CD4-positive, CD25-positive, alpha-beta regulatory T cell (primary cell): ENCODE measurements at regions not wholly inside any gene's neighbourhood (a gene's known extent, or its start where the extent isn't known, plus 50 kb on each side); places are given as distances from the start of the nearest gene placed in this dataset.

ENCODE experiments used
- ATAC-seq, 2 donors: fragments of 150-1000 bp; cut with Tn5 transposase; one replicate each; pipeline ENCODE4 v1.10.0; 2021; ENCODE audit warnings: low read depth in 2 of 2, moderate number of reproducible peaks in 2 of 2, moderate library complexity in 1 of 2
- DNase-seq, 3 donors: peaks; one replicate each; pipeline versions ENCODE4 v3.0.0 to v3.0.0-alpha.2; 2012 to 2022; ENCODE audit warnings: mixed read lengths in 1 of 3
- H3K27ac ChIP-seq: one replicate; pipeline ENCODE4 v1.7.0; 2013; ENCODE audit warnings: mild to moderate bottlenecking, low read length; ENCODE audit not compliant: insufficient read depth, poor library complexity, severe bottlenecking
- H3K27me3 ChIP-seq: one replicate; pipeline ENCODE4 v1.7.0; 2013; ENCODE audit warnings: low read length; ENCODE audit not compliant: control insufficient read depth, insufficient read depth
- H3K36me3 ChIP-seq: one replicate; pipeline ENCODE4 v1.7.0; 2013; ENCODE audit warnings: mild to moderate bottlenecking, low read length, moderate library complexity; ENCODE audit not compliant: control insufficient read depth, insufficient read depth
- H3K4me1 ChIP-seq: 2 replicates; pipeline ENCODE4 v1.7.0; 2013; ENCODE audit warnings: mild to moderate bottlenecking, low read length; ENCODE audit not compliant: insufficient read depth, control insufficient read depth, poor library complexity, severe bottlenecking
- H3K4me3 ChIP-seq: one replicate; pipeline ENCODE4 v1.7.0; 2013; ENCODE audit warnings: low read depth, mild to moderate bottlenecking, low read length, moderate library complexity
- H3K9me3 ChIP-seq, 2 experiments: 1 replicate in 1 of 2; 2 replicates in 1 of 2; pipeline ENCODE4 v1.7.0; 2013; ENCODE audit warnings: low read length in 2 of 2, mild to moderate bottlenecking in 1 of 2, moderate library complexity in 1 of 2; ENCODE audit not compliant: control insufficient read depth in 2 of 2
- H3K27ac Mint-ChIP-seq, 3 donors: one replicate each; pipeline ENCODE4 v1.8.0; 2020 to 2022; ENCODE audit warnings: mild to moderate bottlenecking in 3 of 3, mixed read lengths in 3 of 3, moderate library complexity in 2 of 3
- H3K27me3 Mint-ChIP-seq: one replicate; pipeline ENCODE4 v1.8.0; 2022; ENCODE audit warnings: mild to moderate bottlenecking, mixed read lengths
- H3K36me3 Mint-ChIP-seq: one replicate; pipeline ENCODE4 v1.8.0; 2020; ENCODE audit warnings: mixed read lengths
- H3K4me1 Mint-ChIP-seq, 4 donors: one replicate each; pipeline ENCODE4 v1.8.0; 2020 to 2022; ENCODE audit warnings: mixed read lengths in 4 of 4, mild to moderate bottlenecking in 1 of 4
- H3K4me3 Mint-ChIP-seq, 4 donors: one replicate each; pipeline ENCODE4 v1.8.0; 2020 to 2022; ENCODE audit warnings: mild to moderate bottlenecking in 4 of 4, mixed read lengths in 4 of 4, moderate library complexity in 3 of 4
- H3K9me3 Mint-ChIP-seq, 7 donors: one replicate each; pipeline ENCODE4 v1.8.0; 2020 to 2022; ENCODE audit warnings: mixed read lengths in 7 of 7, mild to moderate bottlenecking in 3 of 7, moderate library complexity in 2 of 7

GRCh38 chr15:62976301-62976881 lies 66.2 kb upstream of the TPM1 start:
- ATAC-seq (no peak), DNase-seq (no peak)
- Histone ChIP-seq H3K27me3 (peaks cover 9% of the 10 kb centered on the region), H3K4me1 (no peaks in the 10 kb centered on the region), H3K9me3 (peaks cover 0 to 1% of the 10 kb centered on the region in 2 experiments), H3K36me3 (no peaks in the 10 kb centered on the region), H3K27ac (no peak overlapping the region), H3K4me3 (no peak overlapping the region)
- Mint-ChIP-seq H3K4me1 (no peaks in the 10 kb centered on the region), H3K36me3 (no peaks in the 10 kb centered on the region), H3K9me3 (peaks cover 0 to 1% (median 0%) of the 10 kb centered on the region in 7 donors), H3K4me3 (no peak overlapping the region), H3K27ac (no peak overlapping the region), H3K27me3 (peaks cover 8% of the 10 kb centered on the region)

- Histone ChIP-seq H3K36me3 (no peaks in the 10 kb centered on the region), H3K9me3 (peaks cover 0 to 1% of the 10 kb centered on the region in 2 experiments), H3K4me3 (no peak overlapping the region), H3K27me3 (peaks cover 4% of the 10 kb centered on the region), H3K4me1 (no peaks in the 10 kb centered on the region), H3K27ac (no peak overlapping the region)
- H3K4me3 Mint-ChIP-seq, result no peak overlapping the region
- H3K27me3 Mint-ChIP-seq, result peaks cover 2% of the 10 kb centered on the region
- ATAC-seq (no peak), DNase-seq (no peak)
- H3K9me3 Mint-ChIP-seq, result no peaks in the 10 kb centered on the region
- H3K4me1 Mint-ChIP-seq, result no peaks in the 10 kb centered on the region
- H3K36me3 Mint-ChIP-seq, result no peaks in the 10 kb centered on the region
- H3K27ac Mint-ChIP-seq, result no peak overlapping the region
Observed at GRCh38 chr15:62977952-62978811, 64.4 kb upstream of the TPM1 start.

GRCh38 chr15:62979252-62979651 lies 63.3 kb upstream of the TPM1 start:
- H3K4me1 ChIP-seq, result no peaks in the 10 kb centered on the region
- H3K4me1 Mint-ChIP-seq, result no peaks in the 10 kb centered on the region
- H3K36me3 Mint-ChIP-seq, result no peaks in the 10 kb centered on the region
- no peaks in the 10 kb centered on the region for H3K27me3 Mint-ChIP-seq
- no peaks in the 10 kb centered on the region for H3K9me3 Mint-ChIP-seq
- no peak overlapping the region for H3K4me3 ChIP-seq
- no peak for ATAC-seq
- no peaks in the 10 kb centered on the region for H3K36me3 ChIP-seq
- no peak for DNase-seq
- peaks cover 0 to 1% of the 10 kb centered on the region in 2 experiments for H3K9me3 ChIP-seq
- H3K27ac ChIP-seq, result no peak overlapping the region
- H3K4me3 Mint-ChIP-seq, result no peak overlapping the region
- peaks cover 5% of the 10 kb centered on the region for H3K27me3 ChIP-seq
- no peak overlapping the region for H3K27ac Mint-ChIP-seq

GRCh38 chr15:62981071-62981470 lies 61.5 kb upstream of the TPM1 start:
- H3K36me3 Mint-ChIP-seq, result no peaks in the 10 kb centered on the region
- peaks cover 7% of the 10 kb centered on the region for H3K27me3 Mint-ChIP-seq
- H3K9me3 Mint-ChIP-seq, result no peaks in the 10 kb centered on the region
- no peak overlapping the region for H3K27ac Mint-ChIP-seq
- no peaks in the 10 kb centered on the region for H3K4me1 Mint-ChIP-seq
- Histone ChIP-seq H3K27me3 (peaks cover 5% of the 10 kb centered on the region), H3K4me3 (no peak overlapping the region), H3K36me3 (no peaks in the 10 kb centered on the region), H3K4me1 (no peaks in the 10 kb centered on the region), H3K27ac (no peak overlapping the region), H3K9me3 (peaks cover 0 to 1% of the 10 kb centered on the region in 2 experiments)
- no peak overlapping the region for H3K4me3 Mint-ChIP-seq
- DNase-seq (no peak), ATAC-seq (no peak)

- peaks cover 5% of the 10 kb centered on the region for H3K27me3 ChIP-seq
- H3K36me3 ChIP-seq, result no peaks in the 10 kb centered on the region
- Mint-ChIP-seq H3K36me3 (no peaks in the 10 kb centered on the region), H3K9me3 (no peaks in the 10 kb centered on the region), H3K4me3 (no peak overlapping the region), H3K27ac (no peak overlapping the region), H3K4me1 (no peaks in the 10 kb centered on the region), H3K27me3 (peaks cover 8% of the 10 kb centered on the region)
- peaks cover 0 to 1% of the 10 kb centered on the region in 2 experiments for H3K9me3 ChIP-seq
- H3K27ac ChIP-seq, result no peak overlapping the region
- ATAC-seq (no peak), DNase-seq (no peak)
- H3K4me3 ChIP-seq, result no peak overlapping the region
- H3K4me1 ChIP-seq, result no peaks in the 10 kb centered on the region
Observed at GRCh38 chr15:62983956-62984355, 58.6 kb upstream of the TPM1 start.

GRCh38 chr15:62985768-62986167 lies 56.8 kb upstream of the TPM1 start:
- H3K27ac Mint-ChIP-seq, result no peak overlapping the region

GRCh38 chr15:62986948-62987347 lies 55.6 kb upstream of the TPM1 start:
- Histone ChIP-seq H3K4me3 (no peak overlapping the region), H3K36me3 (no peaks in the 10 kb centered on the region), H3K27me3 (peaks cover 3% of the 10 kb centered on the region), H3K4me1 (no peaks in the 10 kb centered on the region), H3K9me3 (no peaks in the 10 kb centered on the region), H3K27ac (no peak overlapping the region)
- Mint-ChIP-seq H3K36me3 (no peaks in the 10 kb centered on the region), H3K4me3 (no peak overlapping the region), H3K27ac (no peak overlapping the region), H3K27me3 (peaks cover 18% of the 10 kb centered on the region), H3K9me3 (peaks cover 0 to 1% (median 0%) of the 10 kb centered on the region in 7 donors), H3K4me1 (no peaks in the 10 kb centered on the region)
- no peak for ATAC-seq
- DNase-seq, result no peak

More at GRCh38 chr15:62985768-62986167, 56.8 kb upstream of the TPM1 start:
- no peaks in the 10 kb centered on the region for H3K4me1 Mint-ChIP-seq
- H3K36me3 ChIP-seq, result no peaks in the 10 kb centered on the region
- peaks cover 0 to under 1% of the 10 kb centered on the region in 2 experiments for H3K9me3 ChIP-seq
- ATAC-seq, result no peak
- no peak overlapping the region for H3K4me3 ChIP-seq
- DNase-seq, result no peak
- no peaks in the 10 kb centered on the region for H3K4me1 ChIP-seq
- no peaks in the 10 kb centered on the region for H3K36me3 Mint-ChIP-seq
- H3K27me3 ChIP-seq, result peaks cover 5% of the 10 kb centered on the region
- H3K9me3 Mint-ChIP-seq, result peaks cover 0 to 1% (median 0%) of the 10 kb centered on the region in 7 donors
- no peak overlapping the region for H3K27ac ChIP-seq
- H3K27me3 Mint-ChIP-seq, result peaks cover 14% of the 10 kb centered on the region
- H3K4me3 Mint-ChIP-seq, result no peak overlapping the region
